ENCODE measurements at regions not wholly inside any gene's neighbourhood (a gene's known extent, or its start where the extent isn't known, plus 50 kb on each side); places are given as distances from the start of the nearest gene placed in this dataset.
A peak's percentile ranks its signal among the peaks of the same experiment; 100 is the strongest.
"Not testable (repeated sequence)": the region's sequence is repeated elsewhere in the genome, so short reads cannot be mapped to it uniquely, and the experiment has no call there.

- no peak for DNase-seq
Observed at GRCh38 chr18:25563346-25563745, 211.4 kb upstream of the ZNF521 start.

DNA sequence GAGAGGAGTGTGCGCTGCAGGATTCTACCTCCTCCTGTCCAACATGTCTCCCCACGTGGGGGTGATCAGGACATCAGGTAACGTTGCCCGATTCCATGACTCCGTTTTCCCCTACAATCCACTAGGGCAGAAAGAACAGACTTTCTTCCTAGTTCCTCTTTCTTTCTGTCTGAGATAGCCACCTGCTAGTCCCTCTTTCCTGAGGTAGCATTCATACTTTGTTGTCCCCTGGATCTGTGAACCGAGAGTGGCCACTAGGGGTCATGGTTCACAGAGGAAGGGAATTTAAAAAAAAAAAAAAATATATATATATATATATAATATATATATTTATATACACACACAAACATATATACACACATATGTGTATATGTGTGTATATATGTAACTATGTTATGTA is 210.0 kb upstream of the ZNF521 start:
- DNase-seq: no peak

DNA sequence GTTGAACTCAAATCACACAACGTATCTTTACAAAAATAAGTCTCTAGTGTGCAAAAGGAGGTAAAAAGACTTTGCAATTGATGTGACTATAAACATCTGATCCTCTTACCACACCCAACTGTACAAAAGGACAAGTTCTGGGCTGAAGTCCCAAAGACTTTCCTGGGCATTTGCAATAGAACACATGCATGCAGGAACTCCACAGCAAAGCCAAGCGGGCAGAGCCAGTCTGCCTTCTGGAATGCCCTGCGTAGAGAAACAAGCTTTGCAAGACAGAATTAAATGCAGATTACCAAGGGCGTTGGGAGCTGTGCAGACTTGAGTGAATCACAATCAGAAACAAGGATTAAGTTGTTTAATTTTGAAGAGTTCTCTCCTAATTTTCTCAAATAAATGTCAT is 208.4 kb upstream of the ZNF521 start:
- peak in 6 of 51 donors; percentile 1 to 12 (median 6) for DNase-seq

DNA sequence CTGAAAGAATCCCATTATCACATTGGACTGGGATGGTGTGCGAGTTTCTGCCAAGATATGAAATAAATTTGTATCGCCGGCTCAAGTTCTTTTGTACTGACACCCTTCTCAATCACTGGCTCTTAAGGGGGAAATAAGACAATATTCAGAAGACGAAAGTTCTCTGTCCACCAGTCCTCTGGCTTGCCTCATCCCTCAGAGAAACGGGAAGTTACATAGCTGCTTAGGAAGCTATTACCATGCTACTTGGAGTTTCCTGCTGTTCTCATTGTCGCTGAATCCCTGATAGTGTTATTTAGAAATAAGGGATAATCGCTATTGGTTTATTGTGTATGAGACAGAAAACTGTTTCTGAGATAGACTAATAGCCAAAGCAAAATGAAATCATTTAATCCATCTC is 205.0 kb upstream of the ZNF521 start:
- no peak for DNase-seq

GRCh38 chr18:25553631-25554263 is 201.8 kb upstream of the ZNF521 start:
- DNase-seq: no peak

GRCh38 chr18:25544546-25545287 is 192.8 kb upstream of the ZNF521 start:
- DNase-seq: no peak

DNA sequence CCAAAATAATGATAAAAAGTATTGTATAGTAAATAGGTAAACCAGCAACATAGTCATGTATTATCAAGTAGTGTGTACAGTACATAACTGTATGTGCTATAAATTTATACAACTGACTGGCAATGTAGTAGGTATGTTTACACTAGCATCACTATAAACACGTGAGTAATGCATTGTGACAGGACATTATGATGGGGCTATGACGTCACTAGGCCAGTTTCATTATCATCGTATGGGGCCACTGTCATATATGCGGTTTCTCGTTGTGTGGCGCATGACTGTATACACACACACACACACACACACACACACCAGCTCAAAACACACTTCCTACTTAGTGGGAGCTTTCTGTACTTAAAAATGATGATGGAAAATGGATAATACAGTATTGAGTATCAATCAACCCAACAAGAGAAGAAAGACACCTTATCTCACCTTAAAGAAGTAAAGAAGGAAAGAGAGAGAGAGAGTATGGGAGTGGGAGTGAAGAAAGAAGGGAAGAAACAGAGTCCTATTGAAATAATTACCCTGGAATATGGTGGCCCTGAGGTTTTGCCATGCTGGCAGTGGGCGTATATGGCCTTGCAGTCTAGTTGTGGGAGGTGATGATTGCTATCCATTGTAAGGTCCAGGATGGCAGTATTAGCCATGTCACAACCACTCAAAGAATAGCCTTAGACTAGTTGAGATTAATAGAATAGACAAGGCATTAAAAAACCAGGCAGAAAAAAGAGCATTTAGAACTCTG is 186.4 kb upstream of the ZNF521 start:
- no peak for DNase-seq

DNA sequence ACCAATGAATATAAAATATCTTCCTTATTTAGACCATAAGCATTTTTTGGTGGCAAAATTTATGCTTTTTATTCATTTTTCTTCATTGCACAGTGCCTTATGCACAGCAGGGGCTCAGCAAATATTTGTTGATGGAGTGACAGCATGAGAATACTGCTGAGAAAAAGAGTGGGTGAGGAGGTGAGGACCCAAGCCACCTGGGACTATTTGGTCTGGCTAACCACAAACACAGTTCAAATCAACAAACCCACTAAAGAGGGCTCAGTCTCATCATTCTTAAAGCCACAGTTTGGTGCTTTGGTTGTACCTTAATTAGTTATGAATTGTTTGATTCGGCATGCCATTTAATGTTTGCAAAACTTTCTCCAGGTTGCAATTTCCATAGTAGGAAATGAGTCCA is 183.5 kb upstream of the ZNF521 start:
- DNase-seq: no peak

GRCh38 chr18:25534401-25534800 is 182.4 kb upstream of the ZNF521 start:
- DNase-seq: no peak

DNA sequence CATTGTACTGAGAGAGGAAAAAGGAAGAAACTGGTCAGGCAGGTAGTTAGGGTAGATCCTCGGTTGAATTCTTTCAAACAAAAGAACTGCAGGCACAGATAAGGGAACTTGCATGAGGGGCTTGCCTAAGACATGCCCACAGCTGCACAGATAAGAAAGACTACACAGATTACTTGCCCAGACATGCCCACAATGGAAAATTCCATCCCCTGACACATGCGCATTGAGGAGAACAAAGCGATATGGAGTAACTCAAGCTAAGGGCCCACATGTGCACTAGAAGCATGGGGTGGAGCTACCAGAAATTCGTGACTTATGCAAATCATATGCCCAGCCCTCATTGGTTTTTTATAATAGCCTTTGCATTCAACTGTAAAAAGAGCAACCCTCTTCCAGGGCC is 181.3 kb upstream of the ZNF521 start:
- no peak for DNase-seq

- DNase-seq: no peak
Observed at GRCh38 chr18:25531207-25531606, 179.2 kb upstream of the ZNF521 start.

DNA sequence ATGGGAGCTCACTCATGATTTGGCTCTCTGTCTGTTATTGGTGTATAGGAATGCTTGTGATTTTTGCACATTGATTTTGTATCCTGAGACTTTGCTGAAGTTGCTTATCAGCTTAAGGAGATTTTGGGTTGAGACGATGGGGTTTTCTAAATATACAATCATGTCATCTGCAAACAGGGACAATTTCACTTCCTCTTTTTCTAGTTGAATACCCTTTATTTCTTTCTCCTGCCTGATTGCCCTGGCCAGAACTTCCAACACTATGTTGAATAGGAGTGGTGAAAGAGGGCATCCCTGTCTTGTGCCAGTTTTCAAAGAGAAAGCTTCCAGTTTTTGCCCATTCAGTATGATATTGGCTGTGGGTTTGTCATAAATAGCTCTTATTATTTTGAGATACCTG is 173.8 kb upstream of the ZNF521 start:
- not testable (repeated sequence) for DNase-seq

GRCh38 chr18:25518716-25519053 is 166.7 kb upstream of the ZNF521 start:
- DNase-seq: no peak

GRCh38 chr18:25517881-25518715 is 166.1 kb upstream of the ZNF521 start:
- no peak for DNase-seq

GRCh38 chr18:25516747-25517498 is 165.0 kb upstream of the ZNF521 start:
- no peak for DNase-seq

- DNase-seq: no peak
Observed at GRCh38 chr18:25516121-25516520, 164.2 kb upstream of the ZNF521 start.

- no peak for DNase-seq
Observed at GRCh38 chr18:25510096-25510495, 158.1 kb upstream of the ZNF521 start.

DNA sequence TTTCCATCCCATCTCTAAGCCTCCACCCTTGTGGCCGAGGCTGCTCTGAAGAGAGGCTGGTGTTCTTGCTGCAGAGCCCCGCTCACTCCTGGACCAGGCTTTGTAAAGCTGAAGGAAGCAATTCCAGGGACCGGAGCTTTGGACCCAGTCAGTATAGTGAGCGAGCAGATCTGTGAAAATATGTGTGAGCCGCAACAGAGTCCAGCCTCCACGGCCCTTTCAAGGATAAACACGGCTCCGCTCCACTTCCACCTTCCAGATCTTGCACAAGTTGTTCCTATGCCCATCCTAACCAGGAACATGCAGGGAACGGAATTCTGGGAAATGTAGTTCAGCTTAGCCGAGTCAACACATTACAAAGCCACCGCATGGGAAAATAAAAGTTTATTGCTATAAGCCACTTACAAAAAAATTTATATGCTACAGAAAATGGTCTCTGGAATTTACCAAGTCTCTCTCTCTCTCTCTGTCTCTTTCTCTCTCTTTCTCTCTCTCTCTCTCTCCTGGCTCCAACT is 151.7 kb upstream of the ZNF521 start:
- peak in 46 of 51 donors; percentile 3 to 70 (median 18) for DNase-seq

- DNase-seq: no peak
Observed at GRCh38 chr18:25497151-25497794, 145.3 kb upstream of the ZNF521 start.

- no peak for DNase-seq
Observed at GRCh38 chr18:25496544-25496943, 144.6 kb upstream of the ZNF521 start.

Measured in hypothalamus (tissue), 51 donors.